K562 (cell line): ENCODE measurements at regions not wholly inside any gene's neighbourhood (a gene's known extent, or its start where the extent isn't known, plus 50 kb on each side); places are given as distances from the start of the nearest gene placed in this dataset.

Source experiments
- ATAC-seq: fragments of 200-7000 bp; cut with Tn5 transposase; 3 replicates; pipeline ENCODE4 v1.9.1; 2020; ENCODE audit warnings: moderate library complexity
- BruUV-seq: library from RNA; stranded (reverse); fragments of 400-500 nt; replicated peaks from 2 replicates; lab custom pipeline; 2021; lab: Mats Ljungman, UMichigan
- CTCF ChIA-PET: fragments of 300-600 bp; formaldehyde crosslinking; extraction: SDS; loops from one replicate; lab custom pipeline; 2021; ENCODE audit warnings: low intra/inter-chr PET ratio; lab: Yijun Ruan, JAX
- POLR2A ChIA-PET: fragments of 300-600, 350-650 bp; sonication (Branson Sonifier 250); formaldehyde crosslinking; extraction: SDS; loops from one replicate; lab custom pipeline; 2021; ENCODE audit warnings: antibody characterized with exemption, inconsistent platforms; lab: Yijun Ruan, JAX
- DNase-seq, 4 experiments: peaks; one replicate each; pipeline versions ENCODE4 v3.0.0 to v3.0.0-alpha.2; 2011 to 2018; ENCODE audit warnings: low spot score in 3 of 4, mixed read lengths in 3 of 4; ENCODE audit errors: extremely low read depth in 1 of 4
- FAIRE-seq: peaks from 2 replicates; lab custom pipeline; 2011; peaks lifted over from hg19 to GRCh38; lab: Jason Lieb, UNC
- H2AFZ ChIP-seq: 2 replicates; pipeline ENCODE4 v1.6.0; 2011; ENCODE audit warnings: low read depth, low read length, control low read depth, inconsistent platforms
- H3K27ac ChIP-seq: fragments of 200-600 bp; 3 replicates; pipeline ENCODE4 v1.8.0; 2011; ENCODE audit warnings: low read depth, mild to moderate bottlenecking, control low read depth, inconsistent platforms, low read length, moderate library complexity, mixed read lengths; ENCODE audit errors: extremely low read depth
- H3K27me3 ChIP-seq, 2 experiments: fragments of 300-600 bp in 1 of 2; 2 replicates in 1 of 2; 3 replicates in 1 of 2; pipeline versions ENCODE4 v1.6.0 to v1.8.0; 2011; ENCODE audit warnings: inconsistent platforms in 2 of 2, low read length in 2 of 2, mild to moderate bottlenecking in 1 of 2, mixed read lengths in 1 of 2, moderate library complexity in 1 of 2; ENCODE audit not compliant: control insufficient read depth in 2 of 2, insufficient read depth in 2 of 2
- H3K36me3 ChIP-seq: fragments of 300-600 bp; 3 replicates; pipeline ENCODE4 v1.8.0; 2011; ENCODE audit warnings: mild to moderate bottlenecking, low read length, inconsistent platforms; ENCODE audit not compliant: control insufficient read depth, insufficient read depth
- H3K4me1 ChIP-seq, 2 experiments: fragments of 200-600 bp in 1 of 2; replicated peaks in 1 of 2; 2 replicates in 1 of 2; 3 replicates in 1 of 2; pipeline versions ENCODE4 v1.5.1 to v1.8.0; 2011; ENCODE audit warnings: inconsistent platforms in 2 of 2, low read length in 2 of 2, mild to moderate bottlenecking in 1 of 2, mixed read lengths in 1 of 2, moderate library complexity in 1 of 2; ENCODE audit not compliant: control insufficient read depth in 2 of 2, insufficient read depth in 2 of 2
- H3K4me2 ChIP-seq: 2 replicates; pipeline ENCODE4 v1.6.1; 2011; ENCODE audit warnings: low read length, control low read depth, inconsistent platforms, mixed read lengths; ENCODE audit not compliant: insufficient read depth
- H3K4me3 ChIP-seq: fragments of 200-600 bp; sonication (generic), shearing (Covaris generic); 2 replicates; pipeline ENCODE4 v1.5.1; 2016; ENCODE audit warnings: control low read depth, inconsistent platforms
- H3K79me2 ChIP-seq: fragments of 200-600 bp; 3 replicates; pipeline ENCODE4 v1.8.0; 2011; ENCODE audit warnings: low read length, inconsistent platforms; ENCODE audit not compliant: control insufficient read depth, insufficient read depth
- H3K9ac ChIP-seq, 2 experiments: 2 replicates each; pipeline versions ENCODE4 v1.6.0 to v1.6.1; 2011; ENCODE audit warnings: low read depth in 2 of 2, low read length in 2 of 2, control low read depth in 1 of 2, inconsistent platforms in 1 of 2, mild to moderate bottlenecking in 1 of 2, mixed read lengths in 1 of 2; ENCODE audit not compliant: insufficient read depth in 1 of 2
- H3K9me1 ChIP-seq: one replicate; pipeline ENCODE4 v1.6.0; 2011; ENCODE audit warnings: inconsistent platforms, mild to moderate bottlenecking, low read length, moderate library complexity; ENCODE audit not compliant: control insufficient read depth, insufficient read depth
- H3K9me3 ChIP-seq: replicated peaks from 2 replicates; pipeline ENCODE4 v1.5.1; 2011; ENCODE audit warnings: low read depth, low read length, inconsistent platforms; ENCODE audit not compliant: control insufficient read depth, insufficient read depth
- H4K20me1 ChIP-seq: replicated peaks from 2 replicates; pipeline ENCODE4 v1.6.1; 2011; ENCODE audit warnings: low read length, inconsistent platforms, mixed read lengths; ENCODE audit not compliant: control insufficient read depth, insufficient read depth
- ATF1 ChIP-seq, 2 experiments: fragments of 450-650 bp in 1 of 2; IDR thresholded peaks; 2 replicates each; pipeline ENCODE4 v1.6.1; 2016; ENCODE audit warnings: missing compliant biosample characterization in 1 of 2, missing genetic modification characterization in 1 of 2
- CBX5 ChIP-seq: IDR thresholded peaks from 2 replicates; pipeline ENCODE4 v1.6.1; 2014; ENCODE audit warnings: low read depth, borderline replicate concordance
- HDAC3 ChIP-seq: fragments of 450-650 bp; IDR thresholded peaks from 2 replicates; pipeline ENCODE4 v1.6.1; 2018; ENCODE audit warnings: borderline replicate concordance, mild to moderate bottlenecking, moderate library complexity; ENCODE audit not compliant: partially characterized antibody
- HOMEZ ChIP-seq: fragments of 250-450 bp; sonication (Bioruptor Pico); IDR thresholded peaks from 2 replicates; pipeline ENCODE4 v1.4.0; 2020; ENCODE audit warnings: mild to moderate bottlenecking, moderate library complexity
- KLF1 ChIP-seq: fragments of 450-650 bp; IDR thresholded peaks from 2 replicates; pipeline ENCODE4 v1.6.1; 2016; ENCODE audit warnings: missing genetic modification characterization, missing compliant biosample characterization
- MAZ ChIP-seq, 2 experiments: fragments of 450-650 bp in 1 of 2; sonication (generic) in 1 of 2; formaldehyde crosslinking; IDR thresholded peaks in 1 of 2; conservative IDR thresholded peaks in 1 of 2; 2 replicates each; pipeline versions ENCODE4 v1.4.0 to v1.5.0; 2020; ENCODE audit warnings: mild to moderate bottlenecking in 1 of 2, missing genetic modification reagents in 1 of 2
- MTA3 ChIP-seq: fragments of 450-650 bp; formaldehyde crosslinking; IDR thresholded peaks from 2 replicates; pipeline ENCODE4 v1.6.1; 2017; ENCODE audit warnings: mild to moderate bottlenecking, borderline replicate concordance
- TEAD4 ChIP-seq, 2 experiments: sonication (generic) in 1 of 2; formaldehyde crosslinking in 1 of 2; IDR thresholded peaks; 2 replicates each; pipeline versions ENCODE4 v1.6.1 to v1.8.0; 2012 to 2022; ENCODE audit warnings: borderline replicate concordance in 1 of 2, inconsistent platforms in 1 of 2, low read length in 1 of 2, mild to moderate bottlenecking in 1 of 2, missing genetic modification reagents in 1 of 2
- ZNF232 ChIP-seq: sonication (generic); formaldehyde crosslinking; IDR thresholded peaks from 2 replicates; pipeline ENCODE4 v1.8.0; 2022; ENCODE audit warnings: mild to moderate bottlenecking, missing genetic modification reagents
- ZNF277 ChIP-seq: fragments of 250-450 bp; sonication (Bioruptor Pico); IDR thresholded peaks from 2 replicates; pipeline ENCODE4 v1.8.0; 2022; ENCODE audit warnings: inconsistent platforms, mild to moderate bottlenecking, moderate library complexity, borderline replicate concordance
- WGBS: fragments of 100-300 bp; shearing (Covaris generic); methylation state at CpG from one replicate; pipeline ENCODE4 v1.1.6; 2016; ENCODE audit warnings: low coverage, mixed read lengths; ENCODE audit not compliant: insufficient coverage; ENCODE audit errors: missing lambda C conversion rate; 5-methylcytosine and 5-hydroxymethylcytosine counted together
- in situ Hi-C: fragments of 300-500 bp; cut with MboI; formaldehyde crosslinking; loops from 4 replicates; pipeline ENCODE4 v1.15.0; 2018; ENCODE audit warnings: inconsistent platforms, mixed read lengths
- intact Hi-C: fragments of 100-400 bp; cut with micrococcal nuclease; formaldehyde crosslinking; loops from 2 replicates; pipeline ENCODE4 v1.14.2; 2022
- TF ChIP-seq, protein P1 (sequence below), 2 experiments: fragments of 450-650 bp in 1 of 2; sonication (generic) in 1 of 2; formaldehyde crosslinking; conservative IDR thresholded peaks; 2 replicates each; pipeline versions ENCODE4 v1.4.0 to v1.8.1; 2020 to 2022; ENCODE audit warnings: mild to moderate bottlenecking in 1 of 2, missing genetic modification reagents in 1 of 2
- TF ChIP-seq, protein P2 (sequence below): fragments of 450-650 bp; IDR thresholded peaks from 2 replicates; pipeline ENCODE4 v1.7.1; 2018; ENCODE audit warnings: mild to moderate bottlenecking, low read depth; ENCODE audit not compliant: partially characterized antibody
- TF ChIP-seq, protein P3 (sequence below): fragments of 450-650 bp; IDR thresholded peaks from 2 replicates; pipeline ENCODE4 v1.6.1; 2016; ENCODE audit warnings: mild to moderate bottlenecking

DNA sequence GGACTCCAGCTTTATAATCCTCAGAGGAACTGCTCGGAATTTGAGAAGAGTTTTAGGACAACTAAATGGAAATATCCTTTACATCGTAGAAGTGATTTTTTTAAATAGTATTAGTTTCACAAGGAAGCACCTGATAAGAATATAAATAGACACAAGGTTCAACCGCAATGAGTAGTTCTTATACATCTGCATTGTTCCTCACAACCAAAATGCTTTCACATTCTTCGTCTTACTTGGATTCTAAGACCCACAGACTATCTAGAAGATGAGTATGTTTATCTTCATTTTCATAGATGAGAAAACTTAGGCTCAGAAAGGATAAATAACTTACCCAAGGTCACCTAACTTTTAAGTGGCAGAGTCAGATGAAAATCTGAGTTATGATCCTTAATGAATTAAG, 469.0 kb downstream of the GALC start:
- H4K20me1 ChIP-seq = no peaks in the 10 kb centered on the region
- H3K4me3 ChIP-seq = no peak overlapping the region
- H3K36me3 ChIP-seq = no peaks in the 10 kb centered on the region
- BruUV-seq = no TSS peak
- no peaks in the 10 kb centered on the region for H3K27me3 ChIP-seq
- in situ Hi-C loops = no loop called here
- H2AFZ ChIP-seq = no peak overlapping the region
- no peak overlapping the region for H3K4me2 ChIP-seq
- intact Hi-C loops = no loop called here
- no peak for DNase-seq
- no peak overlapping the region for H3K27ac ChIP-seq
- ChIA-PET CTCF (no interaction called here), POLR2A (no interaction called here)
- H3K79me2 ChIP-seq = no peaks in the 10 kb centered on the region
- no peaks in the 10 kb centered on the region for H3K9me3 ChIP-seq
- H3K9ac ChIP-seq = no peak overlapping the region
- H3K9me1 ChIP-seq = no peaks in the 10 kb centered on the region
- no peak for FAIRE-seq
- no peaks in the 10 kb centered on the region for H3K4me1 ChIP-seq
- WGBS = 0% methylated on average over 4 of the region's 4 CpGs
- ATAC-seq = no peak
- no peak for TF ChIP-seq CBX5
- no peak for TF ChIP-seq TEAD4 (IDR thresholded peaks at IDR 0.05; ENCODE audit: low read length)
- no peak for TF ChIP-seq TEAD4 (CRISPR knock-in tag; IDR thresholded peaks at IDR 0.05; ENCODE audit: borderline replicate concordance)
- no peak for TF ChIP-seq ZNF277
- no peak for TF ChIP-seq HOMEZ (CRISPR knock-in tag)
- no peak for TF ChIP-seq MTA3
- TF ChIP-seq HDAC3 = no peak
- no peak for TF ChIP-seq KLF1 (tag)
- TF ChIP-seq ZNF232 (CRISPR knock-in tag) = no peak
- TF ChIP-seq, protein P1, sequence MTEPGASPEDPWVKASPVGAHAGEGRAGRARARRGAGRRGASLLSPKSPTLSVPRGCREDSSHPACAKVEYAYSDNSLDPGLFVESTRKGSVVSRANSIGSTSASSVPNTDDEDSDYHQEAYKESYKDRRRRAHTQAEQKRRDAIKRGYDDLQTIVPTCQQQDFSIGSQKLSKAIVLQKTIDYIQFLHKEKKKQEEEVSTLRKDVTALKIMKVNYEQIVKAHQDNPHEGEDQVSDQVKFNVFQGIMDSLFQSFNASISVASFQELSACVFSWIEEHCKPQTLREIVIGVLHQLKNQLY (CRISPR knock-in tag; conservative IDR thresholded peaks at IDR 0.05) = no peak
- TF ChIP-seq MAZ (CRISPR knock-in tag; conservative IDR thresholded peaks at IDR 0.05 in 1 of 2, IDR thresholded peaks at IDR 0.05 in 1 of 2) = no peak
- TF ChIP-seq, protein P2, sequence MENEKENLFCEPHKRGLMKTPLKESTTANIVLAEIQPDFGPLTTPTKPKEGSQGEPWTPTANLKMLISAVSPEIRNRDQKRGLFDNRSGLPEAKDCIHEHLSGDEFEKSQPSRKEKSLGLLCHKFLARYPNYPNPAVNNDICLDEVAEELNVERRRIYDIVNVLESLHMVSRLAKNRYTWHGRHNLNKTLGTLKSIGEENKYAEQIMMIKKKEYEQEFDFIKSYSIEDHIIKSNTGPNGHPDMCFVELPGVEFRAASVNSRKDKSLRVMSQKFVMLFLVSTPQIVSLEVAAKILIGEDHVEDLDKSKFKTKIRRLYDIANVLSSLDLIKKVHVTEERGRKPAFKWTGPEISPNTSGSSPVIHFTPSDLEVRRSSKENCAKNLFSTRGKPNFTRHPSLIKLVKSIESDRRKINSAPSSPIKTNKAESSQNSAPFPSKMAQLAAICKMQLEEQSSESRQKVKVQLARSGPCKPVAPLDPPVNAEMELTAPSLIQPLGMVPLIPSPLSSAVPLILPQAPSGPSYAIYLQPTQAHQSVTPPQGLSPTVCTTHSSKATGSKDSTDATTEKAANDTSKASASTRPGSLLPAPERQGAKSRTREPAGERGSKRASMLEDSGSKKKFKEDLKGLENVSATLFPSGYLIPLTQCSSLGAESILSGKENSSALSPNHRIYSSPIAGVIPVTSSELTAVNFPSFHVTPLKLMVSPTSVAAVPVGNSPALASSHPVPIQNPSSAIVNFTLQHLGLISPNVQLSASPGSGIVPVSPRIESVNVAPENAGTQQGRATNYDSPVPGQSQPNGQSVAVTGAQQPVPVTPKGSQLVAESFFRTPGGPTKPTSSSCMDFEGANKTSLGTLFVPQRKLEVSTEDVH = no peak
- TF ChIP-seq ATF1 (CRISPR knock-in tag; IDR thresholded peaks at IDR 0.05) = no peak
- TF ChIP-seq ATF1 (tag; IDR thresholded peaks at IDR 0.05) = no peak
- TF ChIP-seq, protein P3, sequence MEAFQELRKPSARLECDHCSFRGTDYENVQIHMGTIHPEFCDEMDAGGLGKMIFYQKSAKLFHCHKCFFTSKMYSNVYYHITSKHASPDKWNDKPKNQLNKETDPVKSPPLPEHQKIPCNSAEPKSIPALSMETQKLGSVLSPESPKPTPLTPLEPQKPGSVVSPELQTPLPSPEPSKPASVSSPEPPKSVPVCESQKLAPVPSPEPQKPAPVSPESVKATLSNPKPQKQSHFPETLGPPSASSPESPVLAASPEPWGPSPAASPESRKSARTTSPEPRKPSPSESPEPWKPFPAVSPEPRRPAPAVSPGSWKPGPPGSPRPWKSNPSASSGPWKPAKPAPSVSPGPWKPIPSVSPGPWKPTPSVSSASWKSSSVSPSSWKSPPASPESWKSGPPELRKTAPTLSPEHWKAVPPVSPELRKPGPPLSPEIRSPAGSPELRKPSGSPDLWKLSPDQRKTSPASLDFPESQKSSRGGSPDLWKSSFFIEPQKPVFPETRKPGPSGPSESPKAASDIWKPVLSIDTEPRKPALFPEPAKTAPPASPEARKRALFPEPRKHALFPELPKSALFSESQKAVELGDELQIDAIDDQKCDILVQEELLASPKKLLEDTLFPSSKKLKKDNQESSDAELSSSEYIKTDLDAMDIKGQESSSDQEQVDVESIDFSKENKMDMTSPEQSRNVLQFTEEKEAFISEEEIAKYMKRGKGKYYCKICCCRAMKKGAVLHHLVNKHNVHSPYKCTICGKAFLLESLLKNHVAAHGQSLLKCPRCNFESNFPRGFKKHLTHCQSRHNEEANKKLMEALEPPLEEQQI = no peak
